Large intestine (tissue), 3 donors: ENCODE measurements at regions not wholly inside any gene's neighbourhood (a gene's known extent, or its start where the extent isn't known, plus 50 kb on each side); places are given as distances from the start of the nearest gene placed in this dataset.

ENCODE experiments used
- DNase-seq, 2 donors: peaks; one replicate each; pipeline versions ENCODE4 v3.0.0 to v3.0.0-alpha.2; 2013
- H3K27ac ChIP-seq: one replicate; pipeline ENCODE4 v1.5.1; 2013; ENCODE audit warnings: low read length
- H3K27me3 ChIP-seq: 2 replicates; pipeline ENCODE4 v1.6.1; 2013; ENCODE audit warnings: low read length; ENCODE audit not compliant: control insufficient read depth, insufficient read depth
- H3K36me3 ChIP-seq: 2 replicates; pipeline ENCODE4 v1.6.1; 2013; ENCODE audit warnings: low read length; ENCODE audit not compliant: control insufficient read depth, insufficient read depth
- H3K4me1 ChIP-seq: one replicate; pipeline ENCODE4 v1.6.1; 2013; ENCODE audit warnings: low read length; ENCODE audit not compliant: control insufficient read depth, insufficient read depth
- H3K4me3 ChIP-seq: one replicate; pipeline ENCODE4 v1.5.1; 2013; ENCODE audit warnings: low read length
- H3K9me3 ChIP-seq: one replicate; pipeline ENCODE4 v1.6.1; 2013; ENCODE audit warnings: mild to moderate bottlenecking, low read depth, low read length, moderate library complexity; ENCODE audit not compliant: control insufficient read depth
- WGBS: methylation state at CpG from one replicate; pipeline ENCODE4 v1.1.5; 2013; ENCODE audit warnings: low lambda C conversion rate; ENCODE audit not compliant: insufficient coverage; 5-methylcytosine and 5-hydroxymethylcytosine counted together

DNA sequence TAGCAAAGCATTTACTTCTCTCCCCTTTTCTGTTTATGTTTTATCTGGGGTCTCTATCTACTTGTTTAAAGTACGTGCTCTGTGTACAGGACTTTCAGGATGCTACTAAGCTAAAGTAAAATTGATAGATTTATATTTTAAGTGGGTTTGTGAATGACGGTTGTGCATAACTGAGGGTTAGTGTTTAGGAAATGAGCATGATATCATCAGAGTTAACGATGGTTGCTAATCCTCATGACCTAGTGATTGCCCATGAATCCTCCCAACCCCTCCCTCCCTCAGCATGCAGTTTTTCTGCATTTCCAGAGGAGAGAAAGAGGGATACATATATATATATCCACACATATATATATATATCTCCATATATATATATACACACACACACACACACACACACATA lies 957.2 kb downstream of the TUSC7 start:
- Histone ChIP-seq H3K4me3 (no peak overlapping the region), H3K27me3 (no peaks in the 10 kb centered on the region), H3K27ac (no peak overlapping the region), H3K9me3 (no peaks in the 10 kb centered on the region), H3K36me3 (no peaks in the 10 kb centered on the region), H3K4me1 (no peaks in the 10 kb centered on the region)
- no CpG with 5 or more reads among the region's 3 CpGs for WGBS
- no peak for DNase-seq

DNA sequence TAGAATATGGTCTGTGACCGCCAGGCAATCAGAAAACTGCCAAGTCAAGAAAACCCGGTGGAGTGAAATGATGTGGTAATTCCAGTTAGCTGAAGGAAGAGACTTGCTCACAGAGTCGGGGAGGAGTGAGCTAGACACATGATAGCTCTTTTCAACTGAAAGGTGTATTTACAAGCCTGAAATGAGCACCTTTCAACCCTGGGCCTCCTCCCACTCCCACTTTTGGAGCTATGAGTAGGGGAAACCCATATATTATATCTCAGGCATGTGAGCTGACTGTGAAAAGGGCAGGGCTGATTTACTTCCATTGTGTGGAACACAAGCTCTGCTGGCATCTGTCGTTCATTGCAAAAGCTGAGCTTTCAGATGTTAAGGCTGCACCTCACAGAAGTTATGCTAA lies 960.2 kb downstream of the TUSC7 start:
- DNase-seq, result no peak
- H3K36me3 ChIP-seq, result no peaks in the 10 kb centered on the region
- H3K9me3 ChIP-seq, result no peaks in the 10 kb centered on the region
- no CpG with 5 or more reads among the region's 4 CpGs for WGBS
- no peaks in the 10 kb centered on the region for H3K4me1 ChIP-seq
- no peak overlapping the region for H3K4me3 ChIP-seq
- H3K27ac ChIP-seq, result no peak overlapping the region
- H3K27me3 ChIP-seq, result no peaks in the 10 kb centered on the region

DNA sequence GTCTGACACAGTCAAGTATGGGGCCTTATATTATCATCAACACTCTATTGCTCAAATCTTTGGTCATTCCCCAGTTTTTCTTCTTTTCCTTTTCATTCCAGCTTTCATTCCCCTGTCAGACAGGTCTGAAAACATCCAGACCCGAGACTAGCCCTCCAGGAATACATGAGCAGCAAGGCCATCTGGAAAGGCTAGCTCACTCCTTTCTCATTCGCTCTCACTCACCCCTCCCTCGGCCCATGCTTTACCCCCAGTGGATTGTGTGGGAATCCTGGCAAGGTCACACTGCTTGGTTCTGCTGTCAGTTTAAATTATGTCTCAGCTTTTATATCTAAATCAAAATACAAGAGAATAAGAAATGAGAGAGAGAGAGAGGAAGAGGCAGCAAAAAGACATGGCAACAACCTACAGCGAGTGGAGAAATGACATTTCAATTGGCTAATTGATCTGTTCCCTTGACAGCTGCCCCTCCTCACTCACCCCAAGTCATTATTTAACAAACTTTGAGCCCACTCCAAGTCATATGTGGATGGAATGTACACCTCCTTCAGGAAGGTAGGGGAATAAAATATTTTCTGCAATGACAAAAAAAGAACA lies 962.2 kb downstream of the TUSC7 start:
- DNase-seq, result no peak
- no peaks in the 10 kb centered on the region for H3K27me3 ChIP-seq

DNA sequence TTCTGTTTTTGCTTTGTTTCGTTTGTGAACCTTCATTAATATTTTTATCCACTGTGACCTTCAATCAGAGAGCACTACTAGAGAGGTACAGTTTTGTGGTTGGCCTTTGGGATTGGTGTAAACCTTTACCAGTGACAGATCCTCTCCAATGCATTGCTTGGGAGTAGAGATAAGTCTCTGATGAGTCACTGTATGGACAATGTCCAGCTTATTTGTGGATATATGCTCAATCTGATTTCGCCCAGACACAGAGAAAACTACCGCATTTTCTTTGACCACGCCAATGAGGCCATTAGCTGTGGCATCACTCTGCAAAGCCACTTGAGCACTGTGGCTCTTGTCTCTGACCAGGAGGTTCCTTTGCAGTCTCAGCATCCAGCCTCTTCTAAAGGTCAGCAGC lies 964.7 kb downstream of the TUSC7 start:
- Histone ChIP-seq H3K27ac (no peak overlapping the region), H3K4me1 (no peaks in the 10 kb centered on the region), H3K4me3 (no peak overlapping the region), H3K27me3 (no peaks in the 10 kb centered on the region), H3K9me3 (no peaks in the 10 kb centered on the region), H3K36me3 (no peaks in the 10 kb centered on the region)
- no peak for DNase-seq
- no CpG with 5 or more reads among the region's 4 CpGs for WGBS

More for the DNA sequence above, 962.2 kb downstream of the TUSC7 start:
- Histone ChIP-seq H3K36me3 (no peaks in the 10 kb centered on the region), H3K9me3 (no peaks in the 10 kb centered on the region), H3K27ac (no peak overlapping the region), H3K4me3 (no peak overlapping the region), H3K4me1 (no peaks in the 10 kb centered on the region)
- WGBS, result 80% methylated on average over 1 of the region's 4 CpGs

DNA sequence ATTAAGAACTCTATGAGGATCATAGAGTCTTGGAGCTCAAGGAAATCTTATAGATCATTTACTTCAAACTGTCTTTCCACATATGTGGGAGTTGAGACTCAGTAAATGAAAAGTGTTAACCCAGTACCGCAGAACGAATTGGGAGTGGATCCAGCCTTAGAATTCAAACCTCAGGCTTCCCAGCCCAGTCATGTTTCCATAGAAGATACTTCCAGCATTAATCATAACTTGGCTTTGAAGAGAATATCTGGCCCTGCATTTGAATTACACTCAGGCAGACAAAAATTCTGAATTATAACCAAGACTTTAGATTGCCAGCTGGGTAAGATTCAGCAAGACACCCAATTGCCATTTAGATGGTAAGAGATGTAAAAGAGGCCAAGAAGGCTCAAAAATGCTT lies 972.0 kb downstream of the TUSC7 start:
- H3K27ac ChIP-seq, result no peak overlapping the region
- no peaks in the 10 kb centered on the region for H3K9me3 ChIP-seq
- no peaks in the 10 kb centered on the region for H3K36me3 ChIP-seq
- H3K4me1 ChIP-seq, result no peaks in the 10 kb centered on the region
- H3K4me3 ChIP-seq, result no peak overlapping the region
- no peak for DNase-seq
- no CpG with 5 or more reads among the region's 2 CpGs for WGBS
- H3K27me3 ChIP-seq, result no peaks in the 10 kb centered on the region

DNA sequence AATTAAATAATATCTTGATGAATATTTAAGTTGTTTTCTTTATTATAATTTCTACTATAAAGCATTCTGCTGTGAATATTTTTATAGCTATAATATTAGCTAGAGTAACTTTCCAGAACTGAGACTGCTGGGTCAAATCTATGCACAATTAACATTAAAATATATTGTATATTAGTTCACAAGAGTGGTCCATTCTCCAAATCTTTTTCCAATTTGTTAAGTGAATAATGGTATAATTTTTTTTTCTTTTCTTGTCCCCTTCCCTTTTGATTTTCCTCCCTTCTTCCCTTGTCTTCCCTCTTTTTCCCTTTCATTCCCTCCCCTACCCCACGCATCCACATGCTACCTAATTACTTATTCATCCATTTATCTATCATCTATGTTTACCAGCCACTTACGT lies 977.5 kb downstream of the TUSC7 start:
- Histone ChIP-seq H3K27me3 (no peaks in the 10 kb centered on the region), H3K9me3 (no peaks in the 10 kb centered on the region), H3K4me1 (no peaks in the 10 kb centered on the region), H3K4me3 (no peak overlapping the region), H3K36me3 (no peaks in the 10 kb centered on the region), H3K27ac (no peak overlapping the region)
- no peak for DNase-seq
- 90% methylated on average over 2 of the region's 2 CpGs for WGBS

DNA sequence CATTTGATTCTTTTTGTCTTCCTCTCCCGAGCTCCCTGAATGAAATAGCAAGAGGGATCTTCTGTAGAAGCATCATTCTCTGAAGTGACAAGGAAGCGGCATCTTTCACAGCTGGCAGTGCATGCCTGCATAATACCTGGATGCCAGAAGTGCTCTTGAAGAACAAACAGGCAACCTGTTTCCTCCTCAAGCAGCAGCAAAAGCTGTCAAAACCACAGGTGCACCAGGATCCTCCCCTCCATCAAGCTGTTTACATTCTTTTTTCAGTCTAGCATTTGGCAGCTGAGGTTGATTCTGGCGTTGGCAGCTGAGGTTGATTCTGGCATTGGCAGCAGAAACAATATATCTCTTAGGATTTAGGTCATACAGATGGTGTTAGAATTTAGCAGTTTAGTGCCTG lies 979.0 kb downstream of the TUSC7 start:
- Histone ChIP-seq H3K27me3 (no peaks in the 10 kb centered on the region), H3K9me3 (no peaks in the 10 kb centered on the region), H3K27ac (no peak overlapping the region), H3K4me1 (no peaks in the 10 kb centered on the region), H3K4me3 (no peak overlapping the region), H3K36me3 (no peaks in the 10 kb centered on the region)
- no peak for DNase-seq
- WGBS, result no CpG with 5 or more reads among the region's 3 CpGs

DNA sequence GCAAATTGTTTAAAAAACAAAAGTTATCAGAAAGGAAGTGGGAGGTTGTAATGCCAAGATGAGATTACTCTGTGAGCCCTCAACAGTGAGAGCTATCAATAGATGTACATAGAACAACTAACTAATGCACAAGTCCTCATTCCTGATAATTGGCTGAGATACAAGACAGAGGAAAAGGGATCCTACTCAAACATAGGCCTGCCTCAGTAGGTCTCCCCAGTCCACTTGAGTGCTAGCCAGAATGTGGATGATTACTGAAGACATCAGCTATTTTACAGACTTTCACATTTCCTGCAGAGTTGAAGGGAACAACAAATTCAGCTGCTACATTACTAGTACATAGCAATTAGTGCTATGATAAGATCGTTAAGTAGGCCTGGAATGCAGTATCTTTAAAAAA lies 981.9 kb downstream of the TUSC7 start:
- WGBS, result no CpG with 5 or more reads among the region's 1 CpG
- H3K27ac ChIP-seq, result no peak overlapping the region
- no peak for DNase-seq
- no peaks in the 10 kb centered on the region for H3K9me3 ChIP-seq
- no peak overlapping the region for H3K4me3 ChIP-seq
- H3K4me1 ChIP-seq, result no peaks in the 10 kb centered on the region
- no peaks in the 10 kb centered on the region for H3K27me3 ChIP-seq
- no peaks in the 10 kb centered on the region for H3K36me3 ChIP-seq

DNA sequence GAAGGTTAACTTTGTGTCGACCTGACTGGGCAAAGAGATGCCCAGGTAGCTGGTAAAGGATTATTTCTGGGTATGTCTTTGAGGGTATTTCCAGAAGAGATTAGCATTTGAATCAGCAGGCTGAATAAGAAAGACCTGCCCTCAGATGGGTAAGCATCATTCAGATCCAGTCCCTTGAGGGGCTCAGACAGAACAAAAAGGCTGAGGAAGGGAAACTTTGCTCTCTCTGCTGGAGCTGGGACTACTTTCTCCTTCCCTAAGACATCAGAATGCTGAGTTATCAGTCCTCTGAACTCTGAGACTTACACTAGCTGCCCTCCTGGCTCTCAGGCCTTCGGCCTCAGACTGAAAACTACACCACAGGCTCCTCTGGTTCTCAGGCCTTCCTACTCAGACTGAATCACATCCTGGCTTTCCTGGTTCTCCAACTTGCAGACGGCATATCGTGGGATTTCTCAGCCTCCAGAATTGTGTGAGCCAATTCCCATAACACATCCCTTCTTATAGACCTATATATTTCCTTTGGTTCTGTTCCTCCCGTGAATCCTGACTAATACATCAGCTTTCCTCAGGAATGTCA lies 982.9 kb downstream of the TUSC7 start:
- Histone ChIP-seq H3K9me3 (no peaks in the 10 kb centered on the region), H3K27ac (no peak overlapping the region), H3K4me1 (no peaks in the 10 kb centered on the region), H3K4me3 (no peak overlapping the region), H3K36me3 (no peaks in the 10 kb centered on the region), H3K27me3 (no peaks in the 10 kb centered on the region)
- no peak for DNase-seq
- no CpG with 5 or more reads among the region's 5 CpGs for WGBS

DNA sequence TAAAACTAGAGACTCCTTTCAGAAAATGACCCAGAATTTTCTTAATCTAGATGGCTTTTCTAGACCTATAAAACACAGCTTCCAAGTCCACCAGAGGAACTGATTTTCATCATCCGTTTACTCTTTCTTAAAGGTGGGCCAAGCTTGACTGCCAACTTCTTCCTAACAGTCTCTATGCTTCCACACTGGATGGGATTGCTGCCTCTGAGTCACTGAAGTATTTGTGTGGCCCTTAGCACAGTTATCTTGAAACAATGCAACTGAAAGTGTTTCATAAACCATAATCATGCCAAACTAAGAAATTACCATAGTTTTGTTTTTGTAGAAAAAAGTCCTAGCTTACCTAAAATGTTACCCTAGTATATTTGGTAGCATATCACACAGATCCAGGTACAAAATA lies 985.7 kb downstream of the TUSC7 start:
- Histone ChIP-seq H3K27me3 (no peaks in the 10 kb centered on the region), H3K36me3 (no peaks in the 10 kb centered on the region), H3K9me3 (no peaks in the 10 kb centered on the region), H3K4me3 (no peak overlapping the region), H3K27ac (no peak overlapping the region), H3K4me1 (no peaks in the 10 kb centered on the region)
- WGBS, result no CpG with 5 or more reads among the region's 1 CpG
- DNase-seq, result no peak
